ENCODE measurements at regions not wholly inside any gene's neighbourhood (a gene's known extent, or its start where the extent isn't known, plus 50 kb on each side); places are given as distances from the start of the nearest gene placed in this dataset.

DNA sequence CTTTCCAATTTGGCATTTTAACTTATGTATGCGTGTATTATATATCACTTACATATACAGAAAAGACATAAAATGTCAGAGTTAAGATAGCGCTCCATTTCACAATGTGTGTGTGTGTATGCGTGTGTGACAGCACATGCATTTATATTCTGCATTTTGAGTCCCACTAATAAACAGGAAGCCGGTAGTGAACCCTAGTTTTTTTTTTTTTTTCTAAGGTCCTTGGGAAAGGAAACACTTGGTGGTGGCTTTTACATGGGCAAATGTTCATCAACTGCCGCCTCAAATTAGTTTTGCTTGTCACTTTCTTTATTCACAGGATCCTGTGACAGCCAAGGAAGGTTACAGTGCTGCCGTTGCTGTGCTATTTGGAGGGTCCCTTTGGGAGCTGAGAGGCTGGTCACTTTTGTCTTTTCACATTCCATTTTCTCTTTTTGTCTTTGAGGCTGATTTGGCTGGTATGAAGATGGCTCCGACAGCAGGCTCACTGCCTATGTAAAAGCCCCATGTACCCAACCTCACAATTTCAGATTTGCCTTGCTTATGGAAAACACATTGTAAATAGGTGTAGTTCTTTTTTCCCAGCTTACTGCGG lies 298.9 kb downstream of the CSNK1G3 start:
- Histone ChIP-seq H3K27me3 (ENCODE audit: control insufficient read depth, insufficient read depth, low read length) (no peaks in the 10 kb centered on the region), H3K36me3 (ENCODE audit: control insufficient read depth, insufficient read depth, low read length) (no peaks in the 10 kb centered on the region), H3K4me1 (ENCODE audit: control insufficient read depth, insufficient read depth, low read length) (peaks cover 21% of the 10 kb centered on the region), H3K27ac (ENCODE audit: low read length) (no peak overlapping the region), H3K9me3 (replicated peaks; ENCODE audit: control insufficient read depth, low read depth, low read length) (no peaks in the 10 kb centered on the region), H3K4me3 (ENCODE audit: low read length) (no peak overlapping the region)
- WGBS (ENCODE audit: insufficient coverage), result 67% methylated on average over 1 of the region's 8 CpGs
- DNase-seq, result no peak

DNA sequence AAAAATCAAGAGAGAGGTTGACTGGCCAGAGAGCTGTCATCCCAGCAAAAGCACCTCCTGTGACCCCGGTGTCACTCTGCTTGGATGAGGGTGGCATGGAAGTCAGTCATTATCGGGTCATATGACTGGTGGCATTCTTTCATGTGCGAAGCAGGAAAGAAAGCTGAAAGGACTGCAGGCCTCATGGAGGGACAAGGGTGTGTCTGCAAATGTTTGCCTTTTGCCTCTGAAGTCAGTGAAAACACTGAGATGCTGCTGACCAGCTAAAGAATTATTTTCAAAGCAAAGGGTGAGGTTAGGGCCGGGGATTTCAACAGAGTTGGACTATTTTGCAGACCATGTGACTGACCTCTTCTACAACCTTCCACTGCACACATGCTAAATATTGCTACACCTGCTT lies 298.3 kb downstream of the CSNK1G3 start:
- H3K27me3 ChIP-seq (ENCODE audit: control insufficient read depth, insufficient read depth, low read length), result no peaks in the 10 kb centered on the region
- WGBS (ENCODE audit: insufficient coverage), result 55% methylated on average over 3 of the region's 4 CpGs
- H3K27ac ChIP-seq (ENCODE audit: low read length), result no peak overlapping the region
- H3K4me3 ChIP-seq (ENCODE audit: low read length), result no peak overlapping the region
- no peaks in the 10 kb centered on the region for H3K9me3 ChIP-seq (replicated peaks; ENCODE audit: control insufficient read depth, low read depth, low read length)
- peaks cover 21% of the 10 kb centered on the region for H3K4me1 ChIP-seq (ENCODE audit: control insufficient read depth, insufficient read depth, low read length)
- no peaks in the 10 kb centered on the region for H3K36me3 ChIP-seq (ENCODE audit: control insufficient read depth, insufficient read depth, low read length)
- DNase-seq, result peak; percentile 16

DNA sequence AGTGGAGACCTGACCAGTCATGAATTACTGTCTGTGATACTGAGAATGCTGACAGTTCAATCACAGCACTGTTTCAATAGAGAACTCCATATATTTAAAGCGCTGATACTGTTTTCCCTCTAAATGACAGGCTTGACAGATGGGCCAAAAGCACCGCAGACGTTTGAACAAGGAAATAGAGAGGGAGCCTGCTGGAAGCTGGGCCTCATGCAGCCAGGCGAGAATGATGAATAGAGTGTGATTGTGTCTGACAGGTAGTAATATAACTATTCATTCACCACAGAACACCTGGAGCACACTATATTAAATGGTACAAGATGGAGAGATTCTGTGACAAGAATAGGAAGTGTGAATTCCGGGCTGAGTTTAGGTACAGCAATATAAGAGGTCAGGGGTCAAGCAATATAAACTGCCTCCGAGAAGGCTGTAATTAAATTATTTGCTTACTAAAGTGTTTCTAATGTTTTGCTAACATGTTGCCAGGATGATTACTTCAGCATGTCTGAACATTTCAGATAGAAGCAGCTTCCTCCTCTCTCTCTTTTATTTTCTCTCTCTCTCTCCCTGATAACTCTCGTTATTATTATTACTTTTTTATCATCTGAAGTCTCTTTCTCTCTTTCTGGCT lies 297.7 kb downstream of the CSNK1G3 start:
- Histone ChIP-seq H3K27ac (ENCODE audit: low read length) (no peak overlapping the region), H3K9me3 (replicated peaks; ENCODE audit: control insufficient read depth, low read depth, low read length) (no peaks in the 10 kb centered on the region), H3K36me3 (ENCODE audit: control insufficient read depth, insufficient read depth, low read length) (no peaks in the 10 kb centered on the region), H3K4me1 (ENCODE audit: control insufficient read depth, insufficient read depth, low read length) (peaks cover 20% of the 10 kb centered on the region), H3K27me3 (ENCODE audit: control insufficient read depth, insufficient read depth, low read length) (no peaks in the 10 kb centered on the region), H3K4me3 (ENCODE audit: low read length) (no peak overlapping the region)
- no CpG with 5 or more reads among the region's 7 CpGs for WGBS (ENCODE audit: insufficient coverage)
- DNase-seq, result peak; percentile 15

DNA sequence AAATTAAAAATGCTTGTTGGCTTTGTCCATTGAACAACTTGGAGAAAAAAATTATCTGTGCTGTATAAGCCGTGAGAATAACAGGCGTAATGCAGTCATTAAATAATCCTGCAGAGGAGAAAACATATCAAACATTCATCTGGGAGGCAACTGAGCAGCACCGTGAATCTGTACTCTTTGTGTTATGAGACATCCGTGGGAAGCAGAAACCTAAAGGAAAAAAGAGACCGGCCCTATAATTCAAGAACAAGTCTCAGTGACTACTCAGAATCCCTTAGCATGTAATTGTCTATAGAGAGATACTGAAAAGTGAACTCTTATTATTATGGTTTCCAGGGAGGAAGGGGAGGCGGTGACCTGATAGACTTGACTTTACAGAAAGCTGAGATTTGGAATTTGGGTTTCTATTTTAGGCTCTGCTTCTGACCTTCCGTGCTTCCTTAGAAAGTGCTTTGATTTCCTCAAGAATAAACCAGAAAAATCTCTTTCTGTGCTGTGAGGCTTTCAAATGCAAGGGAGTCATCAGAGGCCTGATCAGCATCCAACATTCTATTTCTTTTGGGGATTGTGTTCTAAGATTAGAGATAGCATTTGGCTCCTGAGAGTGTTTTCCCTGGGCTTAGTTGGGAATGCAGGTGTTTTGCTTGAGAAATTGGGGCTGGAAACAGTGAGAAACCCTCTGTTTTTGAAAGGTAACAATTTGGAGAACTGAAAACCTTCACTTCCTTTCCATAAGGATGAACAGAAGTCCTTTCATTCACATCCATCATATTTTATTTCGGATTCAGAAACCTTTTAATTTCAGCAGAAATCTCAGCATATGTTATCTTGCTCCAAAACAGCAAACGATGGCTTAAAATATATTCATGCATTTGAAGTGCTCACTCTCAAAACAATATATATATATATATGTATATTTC lies 296.7 kb downstream of the CSNK1G3 start:
- DNase-seq, result no peak
- peaks cover 16% of the 10 kb centered on the region for H3K4me1 ChIP-seq (ENCODE audit: control insufficient read depth, insufficient read depth, low read length)
- no peaks in the 10 kb centered on the region for H3K36me3 ChIP-seq (ENCODE audit: control insufficient read depth, insufficient read depth, low read length)
- no peaks in the 10 kb centered on the region for H3K9me3 ChIP-seq (replicated peaks; ENCODE audit: control insufficient read depth, low read depth, low read length)
- H3K4me3 ChIP-seq (ENCODE audit: low read length), result no peak overlapping the region
- WGBS (ENCODE audit: insufficient coverage), result 63% methylated on average over 2 of the region's 9 CpGs
- no peak overlapping the region for H3K27ac ChIP-seq (ENCODE audit: low read length)
- no peaks in the 10 kb centered on the region for H3K27me3 ChIP-seq (ENCODE audit: control insufficient read depth, insufficient read depth, low read length)

DNA sequence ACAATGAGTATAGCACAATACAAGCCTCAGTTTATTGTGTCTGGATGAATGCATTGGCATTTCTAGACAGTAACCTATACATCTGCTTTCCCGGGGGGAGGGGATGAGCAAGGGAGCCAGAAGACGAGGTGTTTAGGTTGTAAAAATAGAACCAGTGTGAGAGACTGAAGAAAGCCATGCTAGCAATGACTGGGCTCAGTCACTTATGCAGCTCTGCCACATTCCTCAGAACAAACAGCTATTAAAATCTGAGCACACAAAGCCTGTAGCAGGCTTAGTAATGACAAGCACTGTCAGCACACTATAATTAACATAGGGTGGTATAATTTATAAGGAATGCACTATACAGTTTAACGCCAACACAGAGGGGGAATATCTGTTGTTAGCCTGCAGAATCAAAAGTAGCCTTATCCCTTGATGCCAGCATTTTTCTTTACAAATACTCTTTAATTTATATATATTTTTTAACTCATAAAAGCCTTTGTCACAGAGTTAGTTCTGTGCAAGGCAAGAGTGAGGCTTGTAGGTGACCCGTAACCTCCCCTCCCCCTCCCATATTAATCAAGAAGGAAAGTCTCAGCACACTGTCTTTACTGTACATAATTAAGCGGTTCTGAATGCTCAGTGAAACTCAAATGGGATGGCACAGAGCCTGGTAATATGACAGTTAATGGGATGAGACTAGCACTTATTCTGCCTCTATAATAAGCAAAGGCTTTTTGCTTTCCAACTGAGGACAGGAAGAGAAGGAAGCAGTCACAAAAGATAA lies 295.4 kb downstream of the CSNK1G3 start:
- WGBS (ENCODE audit: insufficient coverage), result no CpG with 5 or more reads among the region's 5 CpGs

DNA sequence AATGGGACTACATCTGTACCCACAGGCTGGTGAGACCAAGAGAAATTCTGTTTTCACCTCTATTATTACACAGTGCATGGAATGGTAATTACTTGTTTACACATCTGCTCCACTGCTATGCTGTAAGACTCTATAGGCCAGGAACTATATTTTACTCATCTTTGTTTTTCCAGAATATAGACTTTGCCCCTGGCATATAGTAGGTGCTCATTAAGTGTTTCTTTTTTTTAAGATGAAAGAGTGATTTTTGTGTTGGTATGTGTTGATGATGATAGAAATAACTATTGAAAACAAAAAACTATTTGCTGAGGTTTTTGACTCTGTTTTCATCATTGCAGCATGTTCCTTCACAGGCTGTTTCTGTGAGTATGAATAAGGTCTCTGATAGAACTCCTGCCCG lies 294.7 kb downstream of the CSNK1G3 start:
- Histone ChIP-seq H3K4me3 (ENCODE audit: low read length) (no peak overlapping the region), H3K36me3 (ENCODE audit: control insufficient read depth, insufficient read depth, low read length) (no peaks in the 10 kb centered on the region), H3K27me3 (ENCODE audit: control insufficient read depth, insufficient read depth, low read length) (no peaks in the 10 kb centered on the region), H3K27ac (ENCODE audit: low read length) (no peak overlapping the region), H3K9me3 (replicated peaks; ENCODE audit: control insufficient read depth, low read depth, low read length) (no peaks in the 10 kb centered on the region), H3K4me1 (ENCODE audit: control insufficient read depth, insufficient read depth, low read length) (peaks cover 15% of the 10 kb centered on the region)
- DNase-seq, result no peak
- no CpG with 5 or more reads among the region's 1 CpG for WGBS (ENCODE audit: insufficient coverage)

More for the DNA sequence above, 295.4 kb downstream of the CSNK1G3 start:
- Histone ChIP-seq H3K9me3 (replicated peaks; ENCODE audit: control insufficient read depth, low read depth, low read length) (no peaks in the 10 kb centered on the region), H3K27ac (ENCODE audit: low read length) (no peak overlapping the region), H3K36me3 (ENCODE audit: control insufficient read depth, insufficient read depth, low read length) (no peaks in the 10 kb centered on the region), H3K4me1 (ENCODE audit: control insufficient read depth, insufficient read depth, low read length) (peaks cover 15% of the 10 kb centered on the region), H3K4me3 (ENCODE audit: low read length) (no peak overlapping the region), H3K27me3 (ENCODE audit: control insufficient read depth, insufficient read depth, low read length) (no peaks in the 10 kb centered on the region)
- DNase-seq, result peak; percentile 52

DNA sequence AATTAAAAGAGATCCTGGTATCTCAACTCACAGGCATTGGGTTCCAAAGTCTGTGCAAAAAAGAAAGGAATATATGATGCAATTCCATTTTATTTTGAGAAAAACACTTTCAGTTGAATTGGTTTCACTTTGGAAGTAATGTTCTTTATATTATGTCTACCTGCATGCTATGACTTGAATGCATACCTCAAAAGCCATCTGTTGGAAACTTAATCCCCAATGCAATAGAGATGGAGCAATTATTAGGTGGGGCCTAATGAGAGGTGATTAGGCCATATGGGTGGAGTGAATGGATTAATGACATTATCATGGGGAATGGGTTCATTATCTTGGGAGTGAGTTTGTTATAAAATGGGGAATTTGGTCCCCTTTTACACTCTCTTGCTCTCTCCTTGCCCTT lies 293.3 kb downstream of the CSNK1G3 start:
- H3K36me3 ChIP-seq (ENCODE audit: control insufficient read depth, insufficient read depth, low read length), result no peaks in the 10 kb centered on the region
- peaks cover 8% of the 10 kb centered on the region for H3K4me1 ChIP-seq (ENCODE audit: control insufficient read depth, insufficient read depth, low read length)
- H3K9me3 ChIP-seq (replicated peaks; ENCODE audit: control insufficient read depth, low read depth, low read length), result no peaks in the 10 kb centered on the region
- H3K27ac ChIP-seq (ENCODE audit: low read length), result no peak overlapping the region
- H3K27me3 ChIP-seq (ENCODE audit: control insufficient read depth, insufficient read depth, low read length), result no peaks in the 10 kb centered on the region
- H3K4me3 ChIP-seq (ENCODE audit: low read length), result no peak overlapping the region
- no peak for DNase-seq

DNA sequence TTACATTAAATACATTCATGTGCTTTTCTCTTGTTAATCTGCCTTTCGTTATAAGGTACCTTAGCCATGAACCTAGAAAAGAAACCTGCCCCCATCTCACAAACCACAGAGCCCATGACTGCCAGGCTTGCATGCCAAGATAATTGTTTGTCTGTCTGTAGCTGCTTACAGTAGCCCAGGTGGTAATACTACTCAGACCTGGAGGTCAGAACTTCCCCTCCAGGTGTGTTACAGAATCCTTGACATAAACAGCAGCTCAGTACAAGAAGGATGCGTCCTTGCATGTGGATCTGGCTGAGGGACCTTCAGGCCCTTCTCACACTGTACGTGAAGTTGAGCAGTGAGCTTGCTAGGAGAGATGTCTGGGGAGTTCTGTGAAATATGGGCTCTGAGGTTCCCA lies 291.4 kb downstream of the CSNK1G3 start:
- H3K4me3 ChIP-seq (ENCODE audit: low read length), result no peak overlapping the region
- no peaks in the 10 kb centered on the region for H3K4me1 ChIP-seq (ENCODE audit: control insufficient read depth, insufficient read depth, low read length)
- WGBS (ENCODE audit: insufficient coverage), result 88% methylated on average over 3 of the region's 3 CpGs
- H3K27ac ChIP-seq (ENCODE audit: low read length), result no peak overlapping the region
- H3K27me3 ChIP-seq (ENCODE audit: control insufficient read depth, insufficient read depth, low read length), result no peaks in the 10 kb centered on the region
- H3K9me3 ChIP-seq (replicated peaks; ENCODE audit: control insufficient read depth, low read depth, low read length), result no peaks in the 10 kb centered on the region
- H3K36me3 ChIP-seq (ENCODE audit: control insufficient read depth, insufficient read depth, low read length), result no peaks in the 10 kb centered on the region
- no peak for DNase-seq

DNA sequence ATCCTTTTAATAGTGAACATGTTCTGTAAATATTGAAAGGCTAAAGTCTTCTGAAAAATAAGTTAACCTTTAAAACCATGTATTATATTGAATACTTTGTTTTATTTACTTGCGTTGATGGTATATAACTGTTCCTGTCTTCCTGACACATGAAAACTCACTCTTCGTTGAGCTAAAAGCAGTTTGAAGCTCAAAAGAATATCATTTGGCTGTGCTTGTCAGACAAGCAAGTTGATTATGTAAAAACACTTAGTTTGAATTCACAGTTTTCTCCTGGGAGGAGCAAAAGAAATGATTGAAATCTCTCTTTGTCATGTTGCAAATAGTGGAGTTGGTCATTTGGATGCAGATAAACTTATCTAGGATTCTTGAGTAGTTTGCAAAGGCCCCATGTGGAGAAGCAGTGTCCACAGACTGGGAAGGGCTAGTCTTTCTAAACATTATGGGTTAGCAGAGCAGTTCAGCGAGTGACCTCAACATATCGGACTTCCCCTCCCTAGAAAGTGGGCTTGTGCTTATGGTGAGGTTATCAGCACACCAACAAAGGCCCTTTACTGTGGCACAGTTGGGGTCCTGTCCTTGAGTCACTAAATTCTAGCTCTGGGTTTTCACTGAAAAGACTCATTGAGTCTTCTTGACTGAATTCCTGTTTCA lies 290.4 kb downstream of the CSNK1G3 start:
- H3K27ac ChIP-seq (ENCODE audit: low read length), result no peak overlapping the region
- DNase-seq, result no peak
- H3K27me3 ChIP-seq (ENCODE audit: control insufficient read depth, insufficient read depth, low read length), result no peaks in the 10 kb centered on the region
- WGBS (ENCODE audit: insufficient coverage), result no CpG with 5 or more reads among the region's 4 CpGs
- H3K9me3 ChIP-seq (replicated peaks; ENCODE audit: control insufficient read depth, low read depth, low read length), result no peaks in the 10 kb centered on the region
- no peaks in the 10 kb centered on the region for H3K4me1 ChIP-seq (ENCODE audit: control insufficient read depth, insufficient read depth, low read length)
- no peaks in the 10 kb centered on the region for H3K36me3 ChIP-seq (ENCODE audit: control insufficient read depth, insufficient read depth, low read length)
- no peak overlapping the region for H3K4me3 ChIP-seq (ENCODE audit: low read length)

All from muscle of leg (tissue), 3 donors.